ENCODE measurements at regions not wholly inside any gene's neighbourhood (a gene's known extent, or its start where the extent isn't known, plus 50 kb on each side); places are given as distances from the start of the nearest gene placed in this dataset.
"Not testable (repeated sequence)": the region's sequence is repeated elsewhere in the genome, so short reads cannot be mapped to it uniquely, and the experiment has no call there.

DNA sequence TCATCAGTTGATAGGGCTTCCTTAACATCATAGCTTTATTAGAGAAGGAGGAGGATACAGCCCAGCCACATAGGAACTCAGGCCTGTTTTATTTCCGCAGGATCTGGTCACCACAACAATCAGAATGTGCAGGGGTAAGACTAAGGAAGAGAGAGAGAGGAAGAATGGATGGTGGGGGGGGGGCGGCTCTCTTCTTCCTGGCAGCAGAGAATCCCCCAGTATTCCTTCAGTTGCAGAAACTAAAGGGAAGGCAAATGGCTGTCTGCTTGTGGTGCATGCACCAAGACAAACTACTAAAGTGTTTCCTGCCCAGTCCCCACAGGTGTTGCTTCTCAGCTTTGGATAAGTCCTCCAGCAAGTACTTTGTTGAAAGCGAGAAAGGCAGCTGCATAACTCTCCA lies 96.4 kb upstream of the NBPF19 start:
- CTCF ChIA-PET; intact Hi-C loops (cut with DNase I, micrococcal nuclease); H3K27ac Mint-ChIP-seq; H3K4me3 Mint-ChIP-seq; H3K27me3 Mint-ChIP-seq; ATAC-seq; H3K36me3 Mint-ChIP-seq (ENCODE audit: low read depth); DNase-seq; POLR2A ChIA-PET; H3K4me1 Mint-ChIP-seq; H3K9me3 Mint-ChIP-seq (ENCODE audit: low read depth): not testable (repeated sequence)

DNA sequence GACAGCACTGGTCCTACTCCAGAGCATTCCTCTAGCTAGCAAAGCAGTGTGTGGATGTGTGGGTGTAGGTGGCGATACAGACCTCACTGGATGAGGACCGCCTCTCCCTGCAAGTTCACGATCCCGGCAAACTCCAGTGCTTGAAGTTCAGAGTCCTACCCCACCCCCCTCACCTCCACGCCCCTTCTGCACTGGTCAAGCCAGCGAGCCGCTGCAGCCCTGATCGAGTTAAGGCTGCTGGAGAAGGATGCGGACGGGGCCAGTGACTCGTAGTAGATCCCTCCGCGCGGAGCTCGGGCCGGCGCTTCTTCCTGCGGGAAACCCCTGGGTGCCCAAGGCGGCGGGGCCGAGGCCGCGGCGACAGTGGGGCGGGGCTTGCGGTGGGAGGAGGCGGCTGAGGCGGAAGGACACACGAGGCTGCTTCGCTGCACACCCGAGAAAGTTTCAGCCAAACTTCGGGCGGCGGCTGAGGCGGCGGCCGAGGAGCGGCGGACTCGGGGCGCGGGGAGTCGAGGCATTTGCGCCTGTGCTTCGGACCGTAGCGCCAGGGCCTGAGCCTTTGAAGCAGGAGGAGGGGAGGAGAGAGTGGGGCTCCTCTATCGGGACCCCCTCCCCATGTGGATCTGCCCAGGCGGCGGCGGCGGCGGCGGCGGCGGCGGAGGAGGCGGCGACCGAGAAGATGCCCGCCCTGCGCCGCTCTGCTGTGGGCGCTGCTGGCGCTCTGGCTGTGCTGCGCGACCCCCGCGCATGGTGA lies 84.5 kb upstream of the NBPF19 start:
- H3K9me3 Mint-ChIP-seq (ENCODE audit: low read depth); CTCF ChIA-PET; POLR2A ChIA-PET; H3K36me3 Mint-ChIP-seq (ENCODE audit: low read depth); H3K27me3 Mint-ChIP-seq; intact Hi-C loops (cut with DNase I, micrococcal nuclease): not testable (repeated sequence)
- H3K4me1 Mint-ChIP-seq, result peaks cover 12% of the 10 kb centered on the region
- DNase-seq, result peak; percentile 65
- peak overlapping the region; percentile 80 for H3K4me3 Mint-ChIP-seq
- peak; percentile 91 for ATAC-seq
- peak overlapping the region; percentile 86 for H3K27ac Mint-ChIP-seq

DNA sequence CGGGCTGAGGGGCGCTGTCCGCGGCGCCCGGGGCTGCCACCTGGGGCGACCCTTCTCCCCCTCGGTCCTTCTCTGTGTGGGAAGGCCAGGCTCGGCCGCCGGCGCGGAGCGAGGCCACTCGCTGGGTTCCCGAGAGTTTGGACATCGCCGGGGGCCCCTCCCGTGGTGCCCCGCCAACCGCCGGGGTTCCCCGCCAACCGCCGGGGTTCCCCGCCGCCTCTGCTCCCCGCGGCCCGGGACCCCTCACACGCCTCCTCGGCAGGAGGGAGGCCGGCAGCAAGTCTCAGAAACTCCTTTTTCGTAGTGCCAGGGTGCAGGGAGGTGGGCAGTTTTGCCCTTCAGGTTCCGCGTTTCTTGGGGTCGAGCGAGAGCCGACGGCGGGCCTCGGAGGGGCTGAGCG lies 83.9 kb upstream of the NBPF19 start:
- H3K4me3 Mint-ChIP-seq; intact Hi-C loops (cut with DNase I, micrococcal nuclease); H3K27me3 Mint-ChIP-seq; H3K9me3 Mint-ChIP-seq (ENCODE audit: low read depth); H3K27ac Mint-ChIP-seq; DNase-seq; H3K36me3 Mint-ChIP-seq (ENCODE audit: low read depth); POLR2A ChIA-PET; CTCF ChIA-PET: not testable (repeated sequence)
- ATAC-seq, result peak; percentile 19
- peaks cover 15% of the 10 kb centered on the region for H3K4me1 Mint-ChIP-seq

- H3K9me3 Mint-ChIP-seq (ENCODE audit: low read depth); H3K4me3 Mint-ChIP-seq; intact Hi-C loops (cut with DNase I, micrococcal nuclease): not testable (repeated sequence)
Measured at GRCh38 chr1:149395802-149396201, 79.0 kb upstream of the NBPF19 start.

GRCh38 chr1:149398527-149398926 lies 76.3 kb upstream of the NBPF19 start:
- H3K36me3 Mint-ChIP-seq (ENCODE audit: low read depth); DNase-seq; H3K9me3 Mint-ChIP-seq (ENCODE audit: low read depth); H3K4me3 Mint-ChIP-seq; CTCF ChIA-PET; H3K27me3 Mint-ChIP-seq; ATAC-seq; POLR2A ChIA-PET; intact Hi-C loops (cut with DNase I, micrococcal nuclease): not testable (repeated sequence)
- Mint-ChIP-seq H3K4me1 (peaks cover 17% of the 10 kb centered on the region), H3K27ac (peak overlapping the region; percentile 13)

More at GRCh38 chr1:149395802-149396201, 79.0 kb upstream of the NBPF19 start:
- H3K27me3 Mint-ChIP-seq; ATAC-seq; H3K27ac Mint-ChIP-seq; POLR2A ChIA-PET; CTCF ChIA-PET; H3K36me3 Mint-ChIP-seq (ENCODE audit: low read depth): not testable (repeated sequence)
- H3K4me1 Mint-ChIP-seq, result peaks cover 21% of the 10 kb centered on the region
- DNase-seq, result peak; percentile 68

DNA sequence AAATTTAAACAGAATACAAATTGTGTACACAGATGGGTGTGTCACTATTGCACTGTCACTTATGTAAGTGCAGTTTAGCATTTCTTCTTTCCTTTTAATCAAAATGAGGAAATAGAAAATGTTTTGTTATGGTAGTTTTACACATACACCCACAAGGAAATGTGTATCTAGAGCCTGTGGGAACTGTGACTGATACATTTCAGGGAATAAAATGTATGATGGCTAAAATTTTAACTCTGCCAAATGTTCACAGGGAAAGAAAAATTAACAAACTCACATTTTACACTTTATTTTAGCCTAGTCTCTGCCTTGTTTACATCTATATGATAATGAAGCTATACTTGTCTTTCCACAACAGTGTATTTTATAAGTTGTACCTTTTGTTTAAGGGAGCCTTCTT lies 66.4 kb upstream of the NBPF19 start:
- intact Hi-C loops (cut with DNase I, micrococcal nuclease); H3K4me3 Mint-ChIP-seq; H3K9me3 Mint-ChIP-seq (ENCODE audit: low read depth); H3K4me1 Mint-ChIP-seq; H3K36me3 Mint-ChIP-seq (ENCODE audit: low read depth); CTCF ChIA-PET; H3K27me3 Mint-ChIP-seq; DNase-seq; ATAC-seq; H3K27ac Mint-ChIP-seq; POLR2A ChIA-PET: not testable (repeated sequence)

DNA sequence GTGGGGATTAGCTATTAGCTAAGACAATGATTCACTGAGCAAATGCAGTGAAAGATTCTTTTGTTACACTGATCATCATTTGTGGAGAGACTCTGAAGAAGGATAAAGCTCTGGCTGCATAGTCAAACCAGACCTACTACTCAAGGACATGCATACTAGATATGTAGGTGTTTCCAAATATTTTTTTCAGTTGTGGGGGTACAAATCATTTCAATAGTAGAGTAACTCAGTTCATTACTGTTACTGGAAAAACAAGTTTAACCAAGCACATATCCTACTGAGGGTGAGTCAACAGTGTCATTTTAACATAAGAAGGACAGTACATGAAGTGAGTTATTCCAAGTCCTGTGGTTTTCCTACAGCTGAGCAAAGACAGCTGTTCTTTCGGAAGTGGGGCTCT lies 59.5 kb upstream of the NBPF19 start:
- H3K9me3 Mint-ChIP-seq (ENCODE audit: low read depth); POLR2A ChIA-PET; CTCF ChIA-PET; intact Hi-C loops (cut with DNase I, micrococcal nuclease); H3K27ac Mint-ChIP-seq; DNase-seq; H3K36me3 Mint-ChIP-seq (ENCODE audit: low read depth); H3K27me3 Mint-ChIP-seq; ATAC-seq; H3K4me3 Mint-ChIP-seq: not testable (repeated sequence)
- peaks cover 14% of the 10 kb centered on the region for H3K4me1 Mint-ChIP-seq

DNA sequence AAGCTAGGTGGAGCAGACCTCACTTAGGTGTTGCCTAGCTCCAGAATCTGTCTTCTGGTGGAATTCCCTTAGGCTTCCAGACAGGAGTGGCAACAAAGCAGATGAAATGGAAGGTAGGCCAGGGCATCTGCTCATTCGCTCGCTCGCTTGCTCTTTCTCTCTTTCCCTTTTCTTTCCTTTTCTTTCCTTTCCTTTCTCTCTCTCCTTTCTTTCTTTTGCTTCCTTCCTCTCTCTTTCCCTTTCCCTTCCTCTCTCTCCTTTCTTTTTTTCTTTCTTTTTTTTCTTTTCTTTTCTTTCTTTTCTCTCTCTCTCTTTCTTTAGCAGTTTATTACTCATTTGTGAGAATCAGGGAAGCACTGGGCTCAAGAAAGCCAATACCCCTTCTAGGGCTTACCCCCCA lies 56.1 kb upstream of the NBPF19 start:
- H3K9me3 Mint-ChIP-seq (ENCODE audit: low read depth); H3K4me1 Mint-ChIP-seq; H3K4me3 Mint-ChIP-seq; H3K36me3 Mint-ChIP-seq (ENCODE audit: low read depth); H3K27me3 Mint-ChIP-seq; POLR2A ChIA-PET; ATAC-seq; H3K27ac Mint-ChIP-seq; CTCF ChIA-PET; intact Hi-C loops (cut with DNase I, micrococcal nuclease); DNase-seq: not testable (repeated sequence)

DNA sequence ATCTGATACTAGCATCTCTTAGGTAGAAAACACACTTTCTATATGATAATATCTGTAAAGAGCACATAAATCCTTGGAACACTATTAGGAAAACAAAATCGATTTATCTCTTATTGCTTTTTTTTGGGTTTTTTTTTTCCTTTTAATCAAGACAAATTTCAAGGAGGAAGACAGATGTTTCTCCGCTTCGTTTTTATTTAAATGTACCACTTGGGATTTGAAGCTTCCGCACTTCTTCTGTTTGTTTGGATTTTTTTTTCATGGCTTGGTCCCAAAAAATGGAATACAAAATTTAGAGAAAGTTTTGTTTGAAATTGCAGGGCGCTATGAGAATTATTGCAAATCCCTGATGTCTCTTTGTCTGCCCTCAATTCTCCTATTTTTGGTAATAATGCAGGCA lies 51.7 kb upstream of the NBPF19 start:
- H3K36me3 Mint-ChIP-seq (ENCODE audit: low read depth); CTCF ChIA-PET; ATAC-seq; H3K9me3 Mint-ChIP-seq (ENCODE audit: low read depth); H3K27ac Mint-ChIP-seq; intact Hi-C loops (cut with DNase I, micrococcal nuclease); H3K4me3 Mint-ChIP-seq; DNase-seq; H3K27me3 Mint-ChIP-seq; POLR2A ChIA-PET; H3K4me1 Mint-ChIP-seq: not testable (repeated sequence)
